ENCODE measurements at regions not wholly inside any gene's neighbourhood (a gene's known extent, or its start where the extent isn't known, plus 50 kb on each side); places are given as distances from the start of the nearest gene placed in this dataset.
A peak's percentile ranks its signal among the peaks of the same experiment; 100 is the strongest.

DNA sequence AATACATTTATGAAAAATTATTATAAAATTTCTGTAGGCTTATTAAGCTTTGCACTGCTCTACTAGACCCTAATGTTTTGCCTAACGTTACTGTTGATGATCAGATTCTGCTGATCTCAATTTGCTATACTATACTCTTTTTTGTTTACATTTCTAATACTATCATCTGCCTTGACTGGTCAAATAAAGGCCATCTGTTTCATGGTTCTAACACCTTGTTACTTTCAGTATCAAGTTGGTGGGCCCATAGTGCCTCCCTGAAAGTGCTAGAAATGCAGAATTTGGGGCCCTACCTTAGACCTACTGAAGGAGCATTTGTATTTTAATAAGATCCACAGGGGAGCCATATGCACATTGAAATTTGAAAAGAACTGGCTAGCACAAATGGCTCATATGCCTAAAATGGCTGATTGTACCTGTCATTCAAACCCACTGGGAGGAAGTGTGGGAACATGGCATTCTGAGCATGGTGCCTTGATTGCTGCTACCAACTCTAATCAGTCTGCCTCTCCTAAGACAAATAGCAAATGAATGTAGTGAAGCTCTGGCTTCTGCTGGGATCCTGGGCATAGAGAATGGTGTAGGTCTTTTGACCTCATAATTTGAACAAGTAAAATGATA lies 199.1 kb upstream of the BTBD3 start:
- DNase-seq (ENCODE audit: low spot score): no peak

- no peak for DNase-seq (ENCODE audit: low spot score)
Observed at GRCh38 chr20:11719153-11719552, 198.5 kb upstream of the BTBD3 start.

GRCh38 chr20:11721411-11721810 lies 196.3 kb upstream of the BTBD3 start:
- DNase-seq (ENCODE audit: low spot score): no peak

GRCh38 chr20:11724097-11724496 lies 193.6 kb upstream of the BTBD3 start:
- DNase-seq (ENCODE audit: low spot score): no peak

DNA sequence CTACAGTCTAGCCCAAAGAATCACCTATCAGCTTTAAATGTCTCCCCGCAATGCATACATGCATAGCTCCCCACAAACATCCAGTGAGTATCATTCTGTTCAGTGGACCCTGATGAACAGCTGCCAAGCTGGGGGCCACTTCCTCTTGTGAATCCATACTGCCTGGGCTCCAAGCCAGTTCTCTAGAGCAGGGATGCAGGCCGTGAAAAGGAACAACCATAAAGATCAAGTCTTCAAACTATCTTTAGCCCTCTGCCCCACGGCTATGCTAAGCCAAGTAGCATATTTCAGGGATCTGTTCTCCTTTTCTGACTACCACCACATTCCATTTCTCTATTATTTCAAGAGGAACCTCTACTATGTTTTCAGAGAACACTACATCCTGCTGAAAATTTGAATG lies 191.7 kb upstream of the BTBD3 start:
- no peak for DNase-seq (ENCODE audit: low spot score)

- DNase-seq (ENCODE audit: low spot score): no peak
Observed at GRCh38 chr20:11727708-11728107, 190.0 kb upstream of the BTBD3 start.

GRCh38 chr20:11728937-11729336 lies 188.8 kb upstream of the BTBD3 start:
- DNase-seq (ENCODE audit: low spot score): no peak

DNA sequence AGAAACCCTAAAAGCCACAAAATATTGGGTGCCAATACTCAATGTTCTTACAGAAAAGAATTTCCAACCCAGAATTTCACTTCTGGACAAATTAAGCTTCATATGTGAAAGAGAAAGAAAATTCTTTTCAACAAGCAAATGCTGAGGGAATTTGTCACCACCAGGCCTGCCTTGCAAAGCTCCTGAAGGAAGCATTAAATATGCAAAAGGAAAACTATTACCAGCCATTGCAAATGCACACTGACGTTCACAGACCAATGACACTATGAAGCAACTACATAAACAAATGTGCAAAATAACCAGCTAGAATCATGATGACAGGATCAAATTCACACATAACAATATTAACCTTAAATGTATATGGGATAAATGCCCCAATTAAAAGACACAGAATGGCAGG lies 187.9 kb upstream of the BTBD3 start:
- DNase-seq (ENCODE audit: low spot score): no peak

- DNase-seq (ENCODE audit: low spot score): no peak
Observed at GRCh38 chr20:11734431-11734830, 183.3 kb upstream of the BTBD3 start.

DNA sequence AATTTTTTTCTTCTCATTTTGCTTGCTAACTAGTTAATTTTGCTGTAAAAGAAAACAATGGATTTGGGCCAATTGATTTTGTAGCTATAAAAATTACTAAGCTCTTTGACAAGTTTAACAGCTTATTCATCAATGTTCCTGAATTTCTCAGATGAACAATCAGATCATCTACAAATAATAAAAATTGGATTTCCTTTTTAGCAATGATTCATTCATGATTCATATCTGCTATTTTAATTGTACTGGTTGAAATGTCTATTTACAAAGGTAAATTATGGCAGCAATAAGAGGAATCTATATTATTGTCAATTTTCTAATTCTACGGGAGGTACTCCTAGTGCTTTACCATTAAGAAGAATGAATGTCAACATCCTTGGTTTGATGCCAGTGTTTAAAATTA lies 178.8 kb upstream of the BTBD3 start:
- DNase-seq (ENCODE audit: low spot score): no peak

GRCh38 chr20:11740975-11741374 lies 176.7 kb upstream of the BTBD3 start:
- DNase-seq (ENCODE audit: low spot score): no peak

DNA sequence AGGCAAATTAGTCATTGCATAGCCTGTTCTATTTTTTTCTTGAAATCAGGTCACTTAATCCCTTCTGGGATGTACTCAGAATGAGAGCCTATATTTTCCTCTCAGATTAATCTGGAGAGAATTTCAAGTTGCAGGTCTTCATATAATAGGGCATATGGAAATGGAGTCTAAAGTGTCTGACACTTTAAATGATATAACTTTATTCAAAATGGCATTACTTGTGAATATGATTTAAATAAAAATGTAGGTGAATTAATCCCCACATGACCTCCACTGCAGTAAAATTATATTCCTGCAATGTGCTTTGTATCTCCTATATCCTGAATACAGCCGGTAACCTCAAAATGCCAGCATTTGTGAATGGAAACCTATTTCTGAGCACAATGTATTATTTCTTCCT lies 172.5 kb upstream of the BTBD3 start:
- no peak for DNase-seq (ENCODE audit: low spot score)

GRCh38 chr20:11748436-11748835 lies 169.3 kb upstream of the BTBD3 start:
- no peak for DNase-seq (ENCODE audit: low spot score)

- DNase-seq (ENCODE audit: low spot score): no peak
Observed at GRCh38 chr20:11752336-11752735, 165.4 kb upstream of the BTBD3 start.

GRCh38 chr20:11753155-11753554 lies 164.5 kb upstream of the BTBD3 start:
- no peak for DNase-seq (ENCODE audit: low spot score)

- no peak for DNase-seq (ENCODE audit: low spot score)
Observed at GRCh38 chr20:11754451-11754850, 163.2 kb upstream of the BTBD3 start.

DNA sequence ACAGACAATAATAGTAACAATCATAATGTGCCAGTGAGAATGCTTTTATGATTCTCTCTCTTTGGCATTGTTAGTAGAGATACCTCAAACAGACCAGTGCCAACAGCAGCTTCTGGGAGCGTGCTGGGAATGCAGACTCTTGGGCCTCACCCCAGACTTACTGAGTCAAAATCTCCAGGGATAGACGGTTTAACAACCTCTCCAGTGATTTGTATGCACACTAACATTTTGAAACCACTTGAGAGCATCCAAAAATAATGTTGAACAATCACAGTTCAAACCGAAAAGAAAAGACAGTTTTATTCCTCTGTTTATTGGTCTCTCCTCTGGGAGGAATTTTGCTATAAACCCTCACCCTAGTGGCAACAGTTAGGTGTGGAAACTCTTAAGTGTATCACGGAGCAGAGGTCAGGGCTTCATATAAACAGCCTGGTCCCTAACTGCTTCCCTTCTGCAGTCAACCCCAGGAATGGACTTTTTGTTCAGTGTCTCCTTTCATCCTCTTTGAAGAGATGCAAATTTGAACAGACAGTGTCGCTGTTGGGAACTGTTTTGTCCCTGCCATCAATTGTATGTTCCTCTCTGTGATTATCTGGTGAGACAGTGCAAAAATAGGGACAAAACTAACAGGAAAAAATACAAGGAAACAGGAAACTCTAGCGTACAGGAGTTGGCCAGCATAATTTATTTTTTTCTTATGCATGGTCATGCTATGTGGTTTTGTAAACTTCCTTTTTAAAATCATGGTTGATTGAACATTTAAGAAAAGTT lies 162.4 kb upstream of the BTBD3 start:
- peak; percentile 41 for DNase-seq (ENCODE audit: low spot score)

DNA sequence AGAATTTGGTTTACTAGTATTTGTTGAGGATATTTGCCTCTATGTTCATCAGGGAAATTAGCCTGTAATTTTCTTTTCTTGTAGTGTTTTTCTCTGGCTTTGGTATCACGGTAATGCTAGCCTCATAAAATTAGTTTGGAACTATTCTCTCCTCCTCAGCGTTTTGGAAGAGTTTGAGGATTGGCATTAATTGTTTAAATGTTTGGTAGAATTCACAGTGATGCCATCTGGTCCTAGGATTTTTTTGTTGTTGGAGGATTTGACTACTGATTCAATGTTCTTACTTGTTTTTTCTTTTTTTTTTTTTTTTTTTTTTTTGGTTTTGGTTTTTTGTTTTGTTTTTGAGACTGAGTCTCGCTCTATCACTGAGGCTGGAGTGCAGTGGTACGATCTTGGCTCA lies 156.2 kb upstream of the BTBD3 start:
- no peak for DNase-seq (ENCODE audit: low spot score)

GRCh38 chr20:11766961-11767360 lies 150.7 kb upstream of the BTBD3 start:
- no peak for DNase-seq (ENCODE audit: low spot score)

- no peak for DNase-seq (ENCODE audit: low spot score)
Observed at GRCh38 chr20:11769825-11770224, 147.9 kb upstream of the BTBD3 start.

DNA sequence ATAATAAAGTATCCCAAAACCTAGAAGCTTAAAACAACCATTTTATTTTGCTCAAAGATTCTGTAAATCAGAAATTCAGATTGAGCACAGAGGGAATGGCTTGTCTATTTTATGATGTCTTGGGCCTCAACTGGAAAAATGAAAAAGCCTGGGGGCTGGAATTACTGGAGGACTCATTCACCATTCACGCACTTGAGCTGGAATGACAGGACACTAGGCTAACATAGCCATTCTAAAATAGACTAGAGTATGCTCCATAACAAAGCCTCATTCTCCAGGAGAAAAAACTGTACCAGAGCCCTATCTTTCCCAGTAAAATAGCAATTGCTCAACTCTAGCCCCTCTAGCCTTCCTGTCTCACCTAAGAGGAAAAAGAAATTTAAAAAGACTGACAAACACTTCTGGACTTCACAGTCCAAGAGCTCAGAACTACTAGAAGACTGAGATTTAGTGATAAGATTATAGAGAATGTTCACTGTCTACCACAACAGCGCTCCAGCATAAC lies 145.4 kb upstream of the BTBD3 start:
- no peak for DNase-seq (ENCODE audit: low spot score)

- no peak for DNase-seq (ENCODE audit: low spot score)
Observed at GRCh38 chr20:11776687-11777086, 141.0 kb upstream of the BTBD3 start.

GRCh38 chr20:11777387-11778205 lies 140.1 kb upstream of the BTBD3 start:
- peak; percentile 70 for DNase-seq (ENCODE audit: low spot score)

Data from AG08395 (cell line).